HuH-7.5 (cell line): ENCODE measurements at regions not wholly inside any gene's neighbourhood (a gene's known extent, or its start where the extent isn't known, plus 50 kb on each side); places are given as distances from the start of the nearest gene placed in this dataset.
"Not testable (repeated sequence)": the region's sequence is repeated elsewhere in the genome, so short reads cannot be mapped to it uniquely, and the experiment has no call there.

Experiments used
- DNase-seq: peaks from one replicate; pipeline ENCODE4 v3.0.0; 2011; ENCODE audit warnings: low spot score

DNA sequence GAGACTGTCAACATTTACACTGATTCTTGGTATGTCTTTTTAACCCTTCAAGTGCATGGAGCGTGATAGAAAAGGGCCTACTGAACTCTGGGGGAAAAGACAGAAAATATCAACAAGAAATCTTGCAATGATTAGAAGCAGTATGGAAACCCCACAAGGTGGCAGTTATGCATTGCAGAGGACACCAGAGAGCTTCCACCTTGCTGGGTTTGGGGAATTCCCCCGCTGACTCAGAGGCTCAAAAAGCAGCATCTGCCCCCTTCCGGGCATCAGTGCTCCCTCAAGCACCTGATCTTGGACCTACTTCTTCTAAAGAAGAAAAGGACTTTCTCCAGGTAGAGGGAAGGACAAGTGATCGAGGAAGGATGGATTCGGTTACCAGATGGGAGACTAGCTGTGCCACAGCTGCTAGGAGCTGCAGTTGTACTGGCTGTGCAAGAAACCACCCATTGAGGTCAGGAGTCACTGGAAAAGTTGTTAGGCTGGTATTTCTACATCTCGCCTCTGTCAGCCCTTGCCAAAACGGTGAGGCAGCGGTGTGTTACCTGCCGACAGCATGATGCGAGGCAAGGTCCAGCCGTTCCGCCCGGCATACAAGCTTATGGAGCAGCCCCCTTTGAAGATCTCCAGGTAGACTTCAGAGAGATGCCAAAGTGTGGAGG is 102.8 kb upstream of the OSBPL11 start:
- not testable (repeated sequence) for DNase-seq

DNA sequence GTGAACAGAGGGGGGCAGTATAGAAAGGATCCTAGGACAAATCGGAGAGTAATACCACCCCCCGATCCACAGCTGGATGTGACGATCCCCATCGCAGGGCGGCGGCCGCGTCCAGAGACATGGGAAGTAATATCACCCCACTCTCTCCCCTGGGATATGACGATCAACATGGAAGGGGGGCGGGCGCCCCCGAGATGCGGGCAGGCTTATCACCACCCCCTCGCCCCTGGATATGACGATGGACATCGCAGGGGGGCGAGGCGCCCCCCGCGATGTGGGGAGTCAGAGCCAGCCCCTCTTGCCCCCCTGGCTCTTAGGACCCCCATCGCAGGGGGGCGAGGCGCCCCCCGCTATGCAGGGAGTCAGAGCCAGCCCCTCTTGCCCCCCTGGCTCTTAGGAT is 120.4 kb upstream of the OSBPL11 start:
- DNase-seq = no peak

GRCh38 chr3:125732151-125732550 is 136.9 kb upstream of the OSBPL11 start:
- DNase-seq = not testable (repeated sequence)

- DNase-seq = not testable (repeated sequence)
Observed at GRCh38 chr3:125741991-125742718, 146.9 kb upstream of the OSBPL11 start.

DNA sequence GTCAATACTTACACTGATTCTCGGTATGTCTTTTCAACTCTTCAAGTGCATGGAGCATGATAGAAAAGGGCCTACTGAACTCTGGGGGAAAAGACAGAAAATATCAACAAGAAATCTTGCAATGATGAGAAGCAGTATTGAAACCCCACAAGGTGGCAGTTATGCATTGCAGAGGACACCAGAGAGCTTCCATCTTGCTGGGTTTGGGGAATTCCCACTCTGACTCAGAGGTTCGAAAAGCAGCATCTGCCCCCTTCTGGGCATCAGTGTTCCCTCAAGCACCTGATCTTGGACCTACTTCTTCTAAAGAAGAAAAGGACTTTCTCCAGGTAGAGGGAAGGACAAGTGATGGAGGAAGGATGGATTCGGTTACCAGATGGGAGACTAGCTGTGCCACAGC is 147.5 kb upstream of the OSBPL11 start:
- DNase-seq = not testable (repeated sequence)

GRCh38 chr3:125757050-125757449 is 161.8 kb upstream of the OSBPL11 start:
- not testable (repeated sequence) for DNase-seq

DNA sequence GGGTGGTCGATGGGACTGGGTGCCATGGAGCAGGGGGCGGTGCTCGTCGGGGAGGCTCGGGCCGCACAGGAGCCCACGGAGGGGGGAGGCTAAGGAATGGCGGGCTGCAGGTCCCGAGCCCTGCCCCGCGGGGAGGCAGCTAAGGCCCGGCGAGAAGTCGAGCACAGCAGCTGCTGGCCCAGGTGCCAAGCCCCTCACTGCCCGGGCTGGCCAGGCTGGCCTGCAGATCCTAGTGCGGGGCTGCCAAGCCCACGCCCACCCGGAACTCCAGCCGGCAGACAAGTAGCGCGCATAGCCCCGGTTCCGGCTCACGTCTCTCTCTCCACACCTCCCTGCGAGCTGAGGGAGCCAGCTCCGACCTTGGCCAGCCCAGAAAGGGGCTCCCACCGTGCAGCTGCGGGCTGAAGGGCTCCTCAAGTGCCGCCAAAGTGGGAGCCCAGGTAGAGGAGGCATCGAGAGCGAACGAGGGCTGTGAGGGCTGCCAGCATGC is 163.4 kb upstream of the OSBPL11 start:
- not testable (repeated sequence) for DNase-seq

DNA sequence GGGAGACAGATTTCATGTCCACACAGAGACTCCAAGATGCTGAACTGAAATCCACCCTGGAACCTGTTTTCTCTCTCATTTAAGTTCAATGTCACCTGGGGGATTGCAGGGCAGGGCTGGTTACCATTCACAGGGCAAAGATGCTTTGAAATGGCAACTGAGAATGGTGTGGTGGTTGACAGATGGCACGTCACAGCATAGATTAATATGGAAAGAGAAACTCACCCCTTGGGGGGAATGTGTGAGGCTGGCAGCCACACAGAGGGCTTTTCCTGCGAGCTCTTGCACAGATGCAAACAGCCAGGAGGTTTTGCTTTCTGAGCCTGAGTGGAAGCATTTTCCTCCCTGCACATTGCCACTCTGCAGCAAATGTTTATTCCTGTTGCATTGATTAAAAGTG is 167.3 kb upstream of the OSBPL11 start:
- DNase-seq = not testable (repeated sequence)

DNA sequence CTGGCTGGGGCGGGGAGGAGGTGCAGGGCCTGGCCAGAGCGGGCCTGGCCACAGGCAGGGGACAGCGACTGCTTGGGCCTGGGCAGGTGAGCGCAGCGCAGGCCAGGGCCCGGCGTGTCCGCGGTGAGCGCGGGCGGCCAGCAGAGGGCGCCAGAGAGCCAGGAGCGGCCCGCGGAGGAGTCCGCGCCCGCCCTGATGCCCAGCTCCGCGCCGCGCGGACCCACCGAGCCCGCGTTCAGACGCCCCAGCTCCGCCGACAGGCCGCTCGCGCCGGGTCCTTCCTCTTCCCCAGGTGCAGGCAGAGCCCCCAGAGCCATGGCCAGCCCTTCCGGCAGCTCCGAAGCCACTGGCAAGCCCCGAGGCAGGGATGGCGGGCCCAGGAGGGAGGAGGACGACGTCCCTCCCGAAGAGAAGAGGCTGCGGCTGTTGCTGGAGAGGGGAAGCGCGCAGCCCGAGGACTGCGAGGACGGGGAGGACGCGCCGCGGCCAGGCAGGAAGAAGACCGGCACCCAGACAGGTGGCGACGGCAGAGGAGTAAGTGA is 171.1 kb upstream of the OSBPL11 start:
- DNase-seq = peak; percentile 32

DNA sequence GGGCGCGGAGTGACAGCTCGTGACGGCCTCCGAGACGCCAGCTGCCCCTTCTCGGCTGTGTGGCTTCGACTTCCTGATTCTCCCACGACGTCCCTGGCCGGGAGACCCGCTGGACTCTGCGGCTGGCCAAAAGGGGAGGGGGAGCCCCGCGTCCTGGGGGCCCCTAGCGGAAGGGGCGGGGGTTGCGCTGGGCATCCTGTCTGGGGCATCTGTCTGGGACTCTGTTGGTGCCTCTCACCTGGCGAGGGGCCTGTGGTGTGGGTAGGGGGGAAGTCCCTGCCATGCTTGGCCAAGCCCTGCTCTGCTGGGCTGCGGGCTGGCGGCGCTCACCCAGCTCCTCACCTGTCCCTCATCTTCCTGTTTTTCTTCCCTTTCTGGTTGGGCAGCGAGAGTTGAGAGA is 171.6 kb upstream of the OSBPL11 start:
- DNase-seq = not testable (repeated sequence)

DNA sequence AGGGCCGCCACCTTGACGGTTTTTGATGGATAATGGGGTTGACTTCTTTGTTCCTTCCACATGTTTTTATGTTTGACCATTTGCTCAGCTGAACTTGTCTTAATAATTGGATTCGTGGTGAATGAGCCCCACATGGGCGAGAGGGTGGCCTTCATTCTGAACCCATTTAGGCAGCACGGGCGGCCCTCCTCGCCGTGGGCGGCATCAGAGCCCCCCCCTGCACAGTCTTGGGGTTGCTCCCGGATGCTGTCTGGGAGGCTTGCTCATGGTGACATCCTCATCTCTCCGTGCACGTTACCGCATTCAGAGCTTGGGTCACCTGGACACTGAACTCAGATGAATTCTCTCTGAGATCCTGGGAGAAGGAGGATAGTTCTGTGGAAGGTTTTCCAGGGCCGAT is 172.3 kb upstream of the OSBPL11 start:
- no peak for DNase-seq

DNA sequence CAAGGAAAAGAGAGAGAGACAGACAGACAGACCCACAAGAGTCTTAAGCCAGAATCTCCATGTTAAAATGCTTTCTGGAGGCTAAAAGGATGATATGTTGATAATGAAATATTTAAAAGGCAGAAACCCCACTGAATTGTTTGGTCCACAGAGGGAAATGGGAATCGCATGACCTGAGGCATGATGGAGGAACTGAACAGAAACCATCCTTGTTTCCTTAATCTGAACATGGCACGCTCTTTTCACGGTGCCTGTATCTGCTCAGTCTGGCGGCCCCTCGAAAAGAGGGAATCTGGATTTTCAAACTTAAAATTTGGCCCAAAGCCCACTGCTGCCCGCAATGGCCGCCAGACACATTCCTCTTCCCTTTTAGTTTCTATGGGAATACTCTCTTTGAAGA is 173.5 kb upstream of the OSBPL11 start:
- not testable (repeated sequence) for DNase-seq

- not testable (repeated sequence) for DNase-seq
Observed at GRCh38 chr3:125771506-125771905, 176.2 kb upstream of the OSBPL11 start.

DNA sequence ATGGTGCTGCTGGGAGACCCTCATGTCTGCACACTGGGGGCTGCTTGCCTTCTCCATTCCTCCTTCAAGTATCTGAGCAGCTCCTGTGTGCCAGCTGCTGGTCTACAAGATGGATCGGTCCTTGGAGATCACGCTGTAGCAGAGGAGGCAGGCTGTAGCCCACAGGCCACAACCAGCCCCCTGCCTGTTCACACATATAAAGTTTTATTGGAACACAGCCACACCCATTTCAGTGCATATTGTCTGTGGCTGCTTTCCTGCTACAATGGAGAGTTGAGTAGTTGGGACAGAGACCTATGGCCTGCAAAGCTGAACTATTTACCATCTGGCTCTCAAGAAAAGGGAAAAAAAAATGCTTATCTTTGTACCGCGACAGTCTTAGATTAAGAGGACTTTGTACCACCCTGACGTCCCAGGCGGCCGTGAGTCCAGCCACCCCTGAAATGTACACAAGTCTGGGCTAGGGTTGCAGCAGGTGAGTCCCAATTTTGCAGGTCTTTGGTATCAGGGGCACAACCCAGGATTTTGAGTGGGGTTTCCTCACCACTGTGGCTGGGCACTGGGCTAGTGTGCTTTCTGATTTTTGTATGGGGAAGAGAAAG is 179.2 kb upstream of the OSBPL11 start:
- not testable (repeated sequence) for DNase-seq

GRCh38 chr3:125775106-125775505 is 179.8 kb upstream of the OSBPL11 start:
- DNase-seq = not testable (repeated sequence)

- DNase-seq = not testable (repeated sequence)
Observed at GRCh38 chr3:125775606-125776294, 180.5 kb upstream of the OSBPL11 start.

DNA sequence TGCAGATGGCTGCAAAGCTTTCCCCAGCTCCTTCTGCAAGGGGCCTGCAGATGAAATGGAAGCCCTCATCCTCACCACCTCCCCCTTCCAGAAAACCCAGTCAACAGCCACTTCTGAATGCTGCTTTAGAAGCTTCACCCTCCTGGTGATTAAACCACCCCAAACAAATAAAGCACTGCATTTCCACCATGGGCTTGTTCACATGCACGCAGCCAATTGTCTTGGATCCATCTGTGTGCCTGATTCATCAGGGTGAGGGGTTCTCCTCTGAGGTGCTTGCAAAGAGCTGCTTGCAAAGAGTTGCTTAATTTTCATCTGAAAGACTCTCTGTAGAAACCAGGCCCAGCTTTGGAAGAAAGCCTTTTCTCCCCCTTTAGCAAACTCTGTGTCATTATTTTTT is 184.0 kb upstream of the OSBPL11 start:
- not testable (repeated sequence) for DNase-seq

GRCh38 chr3:125779918-125780317 is 184.6 kb upstream of the OSBPL11 start:
- not testable (repeated sequence) for DNase-seq

DNA sequence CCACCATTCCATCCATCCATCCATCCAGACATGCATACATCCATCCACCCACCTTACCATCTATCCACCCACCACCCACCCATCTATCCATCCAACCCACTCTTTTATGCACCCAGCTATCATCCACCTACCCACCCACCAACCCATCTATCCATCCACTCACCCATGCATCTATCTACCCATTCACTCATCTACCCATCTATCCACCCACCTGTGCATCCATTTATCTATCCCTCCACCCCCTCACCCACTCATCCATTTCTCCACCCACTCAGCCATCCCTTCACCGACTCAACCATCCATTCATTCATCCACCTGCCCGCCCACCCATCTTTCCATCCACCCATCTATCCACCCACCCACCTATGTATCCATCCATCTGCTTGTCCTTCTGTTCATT is 186.4 kb upstream of the OSBPL11 start:
- not testable (repeated sequence) for DNase-seq

- DNase-seq = not testable (repeated sequence)
Observed at GRCh38 chr3:125790312-125790711, 178.7 kb upstream of the ROPN1B start.

- not testable (repeated sequence) for DNase-seq
Observed at GRCh38 chr3:125791021-125791420, 178.0 kb upstream of the ROPN1B start.

DNA sequence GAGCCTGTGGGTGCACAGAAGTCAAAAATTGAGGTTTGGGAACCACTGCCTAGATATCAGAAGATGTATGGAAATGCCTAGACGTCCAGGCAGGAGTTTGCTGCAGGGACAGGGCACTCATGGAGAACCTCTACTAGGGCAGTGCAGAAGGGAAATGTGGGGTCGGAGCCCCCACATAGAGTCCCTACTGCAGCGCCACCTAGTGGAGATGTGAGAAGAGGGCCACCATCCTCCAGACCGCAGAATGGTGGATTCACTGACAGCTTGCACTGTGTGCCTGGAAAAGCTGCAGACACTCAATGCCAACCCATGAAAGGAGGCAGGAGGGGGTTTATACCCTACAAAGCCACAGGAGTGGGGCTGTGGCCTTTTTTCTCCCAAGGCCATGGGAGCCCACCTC is 159.0 kb upstream of the ROPN1B start:
- DNase-seq = not testable (repeated sequence)
